ENCODE measurements at regions not wholly inside any gene's neighbourhood (a gene's known extent, or its start where the extent isn't known, plus 50 kb on each side); places are given as distances from the start of the nearest gene placed in this dataset.

DNA sequence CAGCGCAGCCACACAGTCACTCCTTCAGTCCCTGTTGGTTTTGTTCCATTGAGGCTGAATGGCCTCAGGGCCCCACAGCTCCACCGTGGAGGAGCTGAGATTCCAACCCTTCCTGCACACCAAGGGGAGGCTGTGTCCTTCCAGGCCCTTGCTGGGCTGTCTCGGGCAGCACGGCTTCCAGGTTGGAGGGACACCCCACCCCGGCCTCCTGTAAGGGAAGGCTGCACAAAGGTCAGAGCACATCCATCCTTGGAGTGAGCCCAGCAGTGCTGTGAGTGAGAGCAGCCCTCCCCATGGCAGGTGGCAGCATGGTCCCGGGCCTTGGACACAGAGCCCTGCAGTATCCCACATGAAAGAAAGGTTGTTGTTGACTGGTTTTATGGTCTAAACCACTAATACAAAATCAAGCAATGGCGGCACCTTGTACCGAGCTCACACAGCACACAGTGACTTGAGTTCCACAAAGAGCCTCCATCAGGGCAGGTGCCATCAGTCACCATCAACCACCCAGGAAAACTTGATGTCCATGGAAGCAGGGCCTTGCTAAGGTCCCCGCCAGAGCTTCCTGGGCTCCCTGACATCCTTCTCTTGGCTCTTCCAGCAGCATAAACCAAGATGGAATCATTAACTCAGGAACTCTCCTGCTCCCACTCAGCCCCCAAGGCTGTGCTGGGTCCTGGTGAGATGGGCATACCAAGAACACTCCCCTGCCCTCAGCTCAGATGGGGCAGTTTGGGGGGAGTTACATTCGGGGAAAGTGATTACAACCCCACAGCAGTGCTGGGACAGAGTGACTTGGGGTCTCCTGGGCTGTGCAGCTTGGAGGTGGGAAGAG lies 1500.4 kb downstream of the TBC1D22A start:
- Histone ChIP-seq H4K5ac (ENCODE audit: low read depth, low read length) (no peak overlapping the region), H3K14ac (replicated peaks; ENCODE audit: low read depth, low read length) (no peak overlapping the region), H3K79me1 (ENCODE audit: low read depth in 1 of 2, low read length in 2 of 2) (no peaks in the 10 kb centered on the region), H3K27me3 (ENCODE audit: control insufficient read depth, insufficient read depth, low read length) (no peaks in the 10 kb centered on the region), H3K4me2 (ENCODE audit: low read depth, low read length) (no peak overlapping the region), H3K9me3 (ENCODE audit: control insufficient read depth, insufficient read depth, low read length) (peaks cover 62% of the 10 kb centered on the region), H4K20me1 (ENCODE audit: insufficient read depth, low read length) (no peaks in the 10 kb centered on the region), H2AFZ (replicated peaks; ENCODE audit: low read length, poor library complexity) (no peak overlapping the region), H3K4me3 (ENCODE audit: insufficient read depth, low read depth, low read length) (no peak overlapping the region), H3K18ac (ENCODE audit: low read depth, low read length) (no peak overlapping the region), H3K9ac (ENCODE audit: low read depth, low read length) (no peak overlapping the region), H2AK5ac (ENCODE audit: low read depth, low read length) (no peak overlapping the region), H3K27ac (ENCODE audit: insufficient read depth, low read length) (no peak overlapping the region), H2AK9ac (replicated peaks; ENCODE audit: low read depth, low read length, poor library complexity) (no peak overlapping the region), H3K4me1 (ENCODE audit: control insufficient read depth, insufficient read depth, low read length) (no peaks in the 10 kb centered on the region), H2BK5ac (ENCODE audit: low read depth, low read length, poor library complexity, severe bottlenecking) (no peak overlapping the region), H3K4ac (ENCODE audit: low read depth, low read length) (no peak overlapping the region), H3K23ac (ENCODE audit: low read depth, low read length) (no peak overlapping the region), H3K56ac (ENCODE audit: extremely low read depth, insufficient read depth, low read length) (no peak overlapping the region), H4K8ac (ENCODE audit: low read depth in 2 of 2, low read length in 2 of 2) (no peak overlapping the region), H2BK120ac (ENCODE audit: low read depth, low read length) (no peak overlapping the region), H2BK15ac (ENCODE audit: low read depth, low read length) (no peak overlapping the region), H3K36me3 (ENCODE audit: control insufficient read depth, insufficient read depth, low read length) (no peaks in the 10 kb centered on the region), H2BK20ac (ENCODE audit: low read depth, low read length) (no peak overlapping the region), H3K9me1 (ENCODE audit: insufficient read depth, low read length) (no peaks in the 10 kb centered on the region), H4K91ac (ENCODE audit: insufficient read depth, low read depth, low read length) (no peak overlapping the region)
- DNase-seq (no peak), ATAC-seq (ENCODE audit: low read depth) (no peak)
- no TSS peak for BruUV-seq (replicated peaks)
- WGBS, 2 experiments (ENCODE audit: extremely low coverage in 2 of 2, insufficient read length in 1 of 2) = 40% methylated on average over 2 of the region's 10 CpGs; no CpG with 5 or more reads in 1 of the 2 experiments
- TF ChIP-seq CHD1 (IDR thresholded peaks at IDR 0.05; ENCODE audit: low read depth, low read length) (no peak), RAD21 (IDR thresholded peaks at IDR 0.05; ENCODE audit: low read length) (no peak), FOS (IDR thresholded peaks at IDR 0.05; ENCODE audit: low read depth, low read length) (no peak), RCOR1 (IDR thresholded peaks at IDR 0.05; ENCODE audit: insufficient replicate concordance, low read length) (no peak), MAZ (IDR thresholded peaks at IDR 0.05; ENCODE audit: borderline replicate concordance, low read depth, low read length) (no peak), POLR2A (IDR thresholded peaks at IDR 0.05; ENCODE audit: low read depth, low read length) (no peak), CEBPB (IDR thresholded peaks at IDR 0.05; ENCODE audit: low read depth, low read length) (no peak), MAFK (IDR thresholded peaks at IDR 0.05; ENCODE audit: low read depth, low read length) (no peak), MXI1 (IDR thresholded peaks at IDR 0.05; ENCODE audit: borderline replicate concordance, low read depth, low read length) (no peak), RFX5 (IDR thresholded peaks at IDR 0.05; ENCODE audit: low read depth, low read length) (no peak), SMC3 (IDR thresholded peaks at IDR 0.05; ENCODE audit: low read depth, low read length) (no peak), BHLHE40 (IDR thresholded peaks at IDR 0.05; ENCODE audit: low read depth, low read length) (no peak), NFE2L2 (IDR thresholded peaks at IDR 0.05; ENCODE audit: low read depth, low read length) (no peak)
- TF ChIP-seq, protein P1, sequence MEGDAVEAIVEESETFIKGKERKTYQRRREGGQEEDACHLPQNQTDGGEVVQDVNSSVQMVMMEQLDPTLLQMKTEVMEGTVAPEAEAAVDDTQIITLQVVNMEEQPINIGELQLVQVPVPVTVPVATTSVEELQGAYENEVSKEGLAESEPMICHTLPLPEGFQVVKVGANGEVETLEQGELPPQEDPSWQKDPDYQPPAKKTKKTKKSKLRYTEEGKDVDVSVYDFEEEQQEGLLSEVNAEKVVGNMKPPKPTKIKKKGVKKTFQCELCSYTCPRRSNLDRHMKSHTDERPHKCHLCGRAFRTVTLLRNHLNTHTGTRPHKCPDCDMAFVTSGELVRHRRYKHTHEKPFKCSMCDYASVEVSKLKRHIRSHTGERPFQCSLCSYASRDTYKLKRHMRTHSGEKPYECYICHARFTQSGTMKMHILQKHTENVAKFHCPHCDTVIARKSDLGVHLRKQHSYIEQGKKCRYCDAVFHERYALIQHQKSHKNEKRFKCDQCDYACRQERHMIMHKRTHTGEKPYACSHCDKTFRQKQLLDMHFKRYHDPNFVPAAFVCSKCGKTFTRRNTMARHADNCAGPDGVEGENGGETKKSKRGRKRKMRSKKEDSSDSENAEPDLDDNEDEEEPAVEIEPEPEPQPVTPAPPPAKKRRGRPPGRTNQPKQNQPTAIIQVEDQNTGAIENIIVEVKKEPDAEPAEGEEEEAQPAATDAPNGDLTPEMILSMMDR (conservative IDR thresholded peaks at IDR 0.05; ENCODE audit: low read depth, low read length) = no peak
- TF ChIP-seq, protein P2, sequence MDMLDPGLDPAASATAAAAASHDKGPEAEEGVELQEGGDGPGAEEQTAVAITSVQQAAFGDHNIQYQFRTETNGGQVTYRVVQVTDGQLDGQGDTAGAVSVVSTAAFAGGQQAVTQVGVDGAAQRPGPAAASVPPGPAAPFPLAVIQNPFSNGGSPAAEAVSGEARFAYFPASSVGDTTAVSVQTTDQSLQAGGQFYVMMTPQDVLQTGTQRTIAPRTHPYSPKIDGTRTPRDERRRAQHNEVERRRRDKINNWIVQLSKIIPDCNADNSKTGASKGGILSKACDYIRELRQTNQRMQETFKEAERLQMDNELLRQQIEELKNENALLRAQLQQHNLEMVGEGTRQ (IDR thresholded peaks at IDR 0.05; ENCODE audit: low read depth, low read length) = no peak
- TF ChIP-seq, protein P3, sequence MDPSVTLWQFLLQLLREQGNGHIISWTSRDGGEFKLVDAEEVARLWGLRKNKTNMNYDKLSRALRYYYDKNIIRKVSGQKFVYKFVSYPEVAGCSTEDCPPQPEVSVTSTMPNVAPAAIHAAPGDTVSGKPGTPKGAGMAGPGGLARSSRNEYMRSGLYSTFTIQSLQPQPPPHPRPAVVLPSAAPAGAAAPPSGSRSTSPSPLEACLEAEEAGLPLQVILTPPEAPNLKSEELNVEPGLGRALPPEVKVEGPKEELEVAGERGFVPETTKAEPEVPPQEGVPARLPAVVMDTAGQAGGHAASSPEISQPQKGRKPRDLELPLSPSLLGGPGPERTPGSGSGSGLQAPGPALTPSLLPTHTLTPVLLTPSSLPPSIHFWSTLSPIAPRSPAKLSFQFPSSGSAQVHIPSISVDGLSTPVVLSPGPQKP (IDR thresholded peaks at IDR 0.05; ENCODE audit: borderline replicate concordance, low read depth, low read length) = no peak
- dilution Hi-C loops (cut with HindIII; ENCODE audit: low sequenced_read_pairs, unreplicated experiment) = no loop called here
- CTCF ChIA-PET = no interaction called here
- POLR2A ChIA-PET (ENCODE audit: unreplicated experiment) = no interaction called here
- in situ Hi-C loops (cut with MboI; ENCODE audit: low sequenced_read_pairs) = no loop called here
- intact Hi-C loops (cut with micrococcal nuclease) = no loop called here

Measured in IMR-90 (cell line).